Osteoblast (primary cell): ENCODE measurements at regions not wholly inside any gene's neighbourhood (a gene's known extent, or its start where the extent isn't known, plus 50 kb on each side); places are given as distances from the start of the nearest gene placed in this dataset.

Experiments used
- DNase-seq: peaks from one replicate; pipeline ENCODE4 v3.0.0; 2011; ENCODE audit warnings: low spot score, mixed read lengths; ENCODE audit not compliant: insufficient read length; ENCODE audit errors: missing footprints
- H2AFZ ChIP-seq: 2 replicates; pipeline ENCODE4 v1.6.0; 2011; ENCODE audit warnings: mild to moderate bottlenecking, low read length
- H3K27ac ChIP-seq: 2 replicates; pipeline ENCODE4 v1.5.1; 2011; ENCODE audit warnings: mild to moderate bottlenecking, low read depth, low read length, moderate library complexity
- H3K27me3 ChIP-seq: 2 replicates; pipeline ENCODE4 v1.6.0; 2012; ENCODE audit warnings: mild to moderate bottlenecking, control low read depth, inconsistent platforms, low read length, moderate library complexity; ENCODE audit not compliant: insufficient read depth
- H3K36me3 ChIP-seq: 2 replicates; pipeline ENCODE4 v1.5.1; 2011; ENCODE audit warnings: mild to moderate bottlenecking, low read length, control low read depth, moderate library complexity; ENCODE audit not compliant: insufficient read depth
- H3K4me1 ChIP-seq: 2 replicates; pipeline ENCODE4 v1.5.1; 2011; ENCODE audit warnings: mild to moderate bottlenecking, low read length, control low read depth, moderate library complexity; ENCODE audit not compliant: insufficient read depth
- H3K4me2 ChIP-seq: 2 replicates; pipeline ENCODE4 v1.6.0; 2011; ENCODE audit warnings: mild to moderate bottlenecking, low read length; ENCODE audit not compliant: insufficient read depth
- H3K4me3 ChIP-seq: fragments of 200-600 bp; sonication (generic); 3 replicates; pipeline ENCODE4 v1.5.1; 2012; ENCODE audit warnings: mild to moderate bottlenecking, low read length, inconsistent platforms; ENCODE audit not compliant: insufficient read depth
- H3K79me2 ChIP-seq: 2 replicates; pipeline ENCODE4 v1.6.0; 2012; ENCODE audit warnings: mild to moderate bottlenecking, low read length, control low read depth, inconsistent platforms; ENCODE audit not compliant: insufficient read depth
- H3K9me3 ChIP-seq: 2 replicates; pipeline ENCODE4 v1.5.1; 2011; ENCODE audit warnings: low read depth, low read length, control low read depth
- H4K20me1 ChIP-seq: 2 replicates; pipeline ENCODE4 v1.6.0; 2012; ENCODE audit warnings: mild to moderate bottlenecking, low read length, control low read depth; ENCODE audit not compliant: insufficient read depth
- TF ChIP-seq, protein P1 (sequence below): IDR thresholded peaks from 2 replicates; pipeline ENCODE4 v1.5.1; 2011; ENCODE audit warnings: mild to moderate bottlenecking, low read depth, low read length, moderate library complexity; ENCODE audit errors: extremely low read depth

GRCh38 chr5:88967633-88968585 is 84.9 kb upstream of the MEF2C start:
- no peak overlapping the region for H3K27ac ChIP-seq
- no peak overlapping the region for H2AFZ ChIP-seq
- H3K4me2 ChIP-seq: no peak overlapping the region
- H4K20me1 ChIP-seq: no peaks in the 10 kb centered on the region
- H3K27me3 ChIP-seq: no peaks in the 10 kb centered on the region
- H3K79me2 ChIP-seq: no peaks in the 10 kb centered on the region
- no peaks in the 10 kb centered on the region for H3K4me1 ChIP-seq
- H3K36me3 ChIP-seq: no peaks in the 10 kb centered on the region
- H3K9me3 ChIP-seq: no peaks in the 10 kb centered on the region
- no peak overlapping the region for H3K4me3 ChIP-seq
- no peak for DNase-seq
- TF ChIP-seq, protein P1, sequence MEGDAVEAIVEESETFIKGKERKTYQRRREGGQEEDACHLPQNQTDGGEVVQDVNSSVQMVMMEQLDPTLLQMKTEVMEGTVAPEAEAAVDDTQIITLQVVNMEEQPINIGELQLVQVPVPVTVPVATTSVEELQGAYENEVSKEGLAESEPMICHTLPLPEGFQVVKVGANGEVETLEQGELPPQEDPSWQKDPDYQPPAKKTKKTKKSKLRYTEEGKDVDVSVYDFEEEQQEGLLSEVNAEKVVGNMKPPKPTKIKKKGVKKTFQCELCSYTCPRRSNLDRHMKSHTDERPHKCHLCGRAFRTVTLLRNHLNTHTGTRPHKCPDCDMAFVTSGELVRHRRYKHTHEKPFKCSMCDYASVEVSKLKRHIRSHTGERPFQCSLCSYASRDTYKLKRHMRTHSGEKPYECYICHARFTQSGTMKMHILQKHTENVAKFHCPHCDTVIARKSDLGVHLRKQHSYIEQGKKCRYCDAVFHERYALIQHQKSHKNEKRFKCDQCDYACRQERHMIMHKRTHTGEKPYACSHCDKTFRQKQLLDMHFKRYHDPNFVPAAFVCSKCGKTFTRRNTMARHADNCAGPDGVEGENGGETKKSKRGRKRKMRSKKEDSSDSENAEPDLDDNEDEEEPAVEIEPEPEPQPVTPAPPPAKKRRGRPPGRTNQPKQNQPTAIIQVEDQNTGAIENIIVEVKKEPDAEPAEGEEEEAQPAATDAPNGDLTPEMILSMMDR: no peak

DNA sequence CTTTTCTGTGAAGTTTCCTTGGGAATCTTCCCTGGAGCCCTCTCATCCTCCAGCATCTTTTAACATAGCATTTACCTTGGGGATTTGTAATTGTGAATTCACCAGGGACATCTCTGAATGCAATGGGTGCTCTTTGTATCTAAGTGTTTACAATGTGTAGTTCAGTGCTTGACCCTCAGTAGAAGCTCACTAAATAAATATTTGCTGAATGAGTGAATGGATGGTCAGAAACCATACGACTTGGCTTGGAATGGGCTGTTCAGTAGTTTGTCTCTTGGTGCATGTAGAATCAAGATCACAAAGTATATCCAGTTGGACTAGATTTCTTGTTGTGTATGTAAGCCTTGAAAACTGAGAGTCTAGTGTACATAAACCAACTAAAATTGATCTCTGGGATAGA is 81.8 kb upstream of the MEF2C start:
- Histone ChIP-seq H4K20me1 (no peaks in the 10 kb centered on the region), H3K4me1 (no peaks in the 10 kb centered on the region), H3K27ac (no peak overlapping the region), H3K4me2 (no peak overlapping the region), H3K4me3 (no peak overlapping the region), H3K36me3 (no peaks in the 10 kb centered on the region), H3K79me2 (no peaks in the 10 kb centered on the region), H2AFZ (no peak overlapping the region), H3K9me3 (no peaks in the 10 kb centered on the region), H3K27me3 (no peaks in the 10 kb centered on the region)
- no peak for DNase-seq
- TF ChIP-seq, protein P1: no peak

DNA sequence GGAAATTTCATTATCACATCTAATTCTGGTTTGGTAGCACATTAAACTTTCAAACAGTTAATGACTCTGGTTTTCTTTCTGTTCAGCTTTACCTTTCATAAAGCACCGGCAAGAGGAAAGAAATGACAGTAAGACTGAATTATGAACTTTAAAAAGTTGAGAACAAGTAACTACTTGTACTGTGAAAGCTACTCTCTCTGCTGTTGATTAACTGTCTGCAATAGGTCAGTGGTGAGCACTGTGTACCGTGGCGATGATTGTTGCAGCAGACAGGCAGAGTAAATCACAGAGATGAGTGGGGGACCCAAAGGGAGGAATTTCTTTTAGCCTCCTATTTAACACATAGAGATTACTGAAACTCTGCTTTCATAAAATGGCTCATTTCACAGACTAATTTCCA is 74.0 kb upstream of the MEF2C start:
- no peaks in the 10 kb centered on the region for H3K79me2 ChIP-seq
- no peaks in the 10 kb centered on the region for H4K20me1 ChIP-seq
- H3K4me2 ChIP-seq: no peak overlapping the region
- TF ChIP-seq, protein P1: no peak
- no peaks in the 10 kb centered on the region for H3K4me1 ChIP-seq
- no peak overlapping the region for H3K27ac ChIP-seq
- no peak overlapping the region for H3K4me3 ChIP-seq
- no peak overlapping the region for H2AFZ ChIP-seq
- DNase-seq: no peak
- no peaks in the 10 kb centered on the region for H3K36me3 ChIP-seq
- H3K27me3 ChIP-seq: no peaks in the 10 kb centered on the region
- H3K9me3 ChIP-seq: no peaks in the 10 kb centered on the region

DNA sequence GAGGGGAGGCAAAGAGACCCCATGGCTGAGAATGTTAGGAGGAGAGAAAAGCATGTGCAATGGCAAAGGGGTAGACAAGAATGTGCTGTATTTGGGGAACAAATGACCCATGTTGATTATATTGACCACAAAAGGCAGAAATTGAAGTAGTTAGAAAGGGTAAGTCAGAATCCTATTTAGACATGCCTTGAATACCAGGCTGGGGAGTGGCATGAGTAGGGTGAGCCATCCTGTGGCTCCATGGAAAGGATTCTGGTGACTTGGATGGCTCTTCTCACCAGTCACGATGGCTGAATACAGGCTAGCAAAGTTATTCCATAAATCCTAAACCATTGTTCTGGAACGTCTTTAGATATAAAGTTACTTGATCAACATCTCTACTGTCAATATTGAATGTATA is 73.4 kb upstream of the MEF2C start:
- Histone ChIP-seq H3K4me2 (no peak overlapping the region), H3K79me2 (no peaks in the 10 kb centered on the region), H3K4me1 (no peaks in the 10 kb centered on the region), H4K20me1 (no peaks in the 10 kb centered on the region), H3K27me3 (no peaks in the 10 kb centered on the region), H3K36me3 (no peaks in the 10 kb centered on the region), H3K4me3 (no peak overlapping the region), H2AFZ (no peak overlapping the region), H3K27ac (no peak overlapping the region), H3K9me3 (no peaks in the 10 kb centered on the region)
- TF ChIP-seq, protein P1: no peak
- no peak for DNase-seq
